ENCODE measurements at regions not wholly inside any gene's neighbourhood (a gene's known extent, or its start where the extent isn't known, plus 50 kb on each side); places are given as distances from the start of the nearest gene placed in this dataset.

GRCh38 chr6:105594821-105595220 is 191.9 kb upstream of the PREP start:
- Histone ChIP-seq H3K4me3 (ENCODE audit: low read depth in 1 of 3, low read length in 3 of 3) (no peak overlapping the region), H3K4me1 (ENCODE audit: control insufficient read depth in 4 of 4, insufficient read depth in 4 of 4, low read length in 3 of 4) (no peaks in the 10 kb centered on the region), H3K27ac (ENCODE audit: low read depth in 1 of 2, low read length in 2 of 2) (no peak overlapping the region), H3K36me3 (ENCODE audit: control insufficient read depth in 4 of 4, insufficient read depth in 3 of 4, low read depth in 1 of 4, low read length in 3 of 4) (no peaks in the 10 kb centered on the region), H3K9ac (ENCODE audit: low read depth in 1 of 2, low read length in 2 of 2) (no peak overlapping the region), H3K9me3 (ENCODE audit: control insufficient read depth in 4 of 4, low read length in 3 of 4) (no peaks in the 10 kb centered on the region), H3K27me3 (ENCODE audit: control insufficient read depth in 4 of 4, insufficient read depth in 4 of 4, low read length in 3 of 4) (no peaks in the 10 kb centered on the region)
- WGBS = 86% methylated on average over 4 of the region's 4 CpGs
- no peak for DNase-seq (ENCODE audit: low spot score)
- TF ChIP-seq RXRA (IDR thresholded peaks at IDR 0.05) = no peak
- no peak for TF ChIP-seq CTCF (IDR thresholded peaks at IDR 0.05; ENCODE audit: low read depth, low read length, missing input control)
- no peak for TF ChIP-seq RAD21 (IDR thresholded peaks at IDR 0.05)

DNA sequence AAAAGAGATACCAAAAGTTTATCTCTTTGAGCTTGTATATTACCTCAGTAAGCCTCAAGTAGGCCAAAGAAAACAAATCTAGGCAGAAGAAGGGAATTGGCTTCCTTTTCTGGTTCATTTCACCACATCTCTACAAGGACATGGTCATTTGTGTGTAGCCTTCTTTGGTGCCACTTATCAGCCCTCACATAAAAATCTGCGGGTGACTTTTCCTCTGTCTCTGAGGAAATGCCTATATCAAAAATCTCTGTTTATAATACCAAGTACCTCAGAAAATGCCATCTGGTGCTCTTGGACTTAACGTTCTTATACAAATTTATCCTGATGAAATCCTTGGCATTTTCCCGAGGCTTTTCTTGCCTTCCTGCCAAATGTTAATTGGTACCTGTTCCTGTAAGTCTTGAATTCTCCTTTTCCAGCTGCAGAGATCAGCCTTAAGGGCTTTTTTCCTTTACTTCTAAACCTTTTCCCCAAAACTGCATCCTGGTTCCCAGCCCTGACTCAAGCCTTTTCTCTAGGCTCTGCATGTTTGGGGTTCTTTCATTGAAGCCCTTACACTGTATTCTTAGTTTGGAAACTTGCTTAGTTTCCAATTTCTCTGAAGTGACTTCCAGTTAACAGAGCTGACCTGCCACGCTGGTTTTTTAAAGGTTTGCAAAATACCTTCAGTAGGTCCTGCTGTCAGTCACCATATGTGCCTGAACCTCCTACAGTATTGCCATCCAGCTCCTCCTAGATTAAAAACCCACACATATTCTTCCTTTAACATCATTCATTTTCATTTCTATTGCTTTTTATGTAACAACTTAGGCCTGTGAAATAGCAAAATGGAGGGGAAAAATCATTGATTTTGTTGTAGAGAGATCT is 191.2 kb upstream of the PREP start:
- DNase-seq (ENCODE audit: low spot score) = no peak
- Histone ChIP-seq H3K4me1 (ENCODE audit: control insufficient read depth in 4 of 4, insufficient read depth in 4 of 4, low read length in 3 of 4) (no peaks in the 10 kb centered on the region), H3K27me3 (ENCODE audit: control insufficient read depth in 4 of 4, insufficient read depth in 4 of 4, low read length in 3 of 4) (no peaks in the 10 kb centered on the region), H3K4me3 (ENCODE audit: low read depth in 1 of 3, low read length in 3 of 3) (no peak overlapping the region), H3K27ac (ENCODE audit: low read depth in 1 of 2, low read length in 2 of 2) (no peak overlapping the region), H3K9ac (ENCODE audit: low read depth in 1 of 2, low read length in 2 of 2) (no peak overlapping the region), H3K9me3 (ENCODE audit: control insufficient read depth in 4 of 4, low read length in 3 of 4) (no peaks in the 10 kb centered on the region), H3K36me3 (ENCODE audit: control insufficient read depth in 4 of 4, insufficient read depth in 3 of 4, low read depth in 1 of 4, low read length in 3 of 4) (no peaks in the 10 kb centered on the region)
- TF ChIP-seq HNF4G (IDR thresholded peaks at IDR 0.05) (no peak), CTCF (IDR thresholded peaks at IDR 0.05; ENCODE audit: low read depth, low read length, missing input control) (no peak), REST (IDR thresholded peaks at IDR 0.05) (no peak), SP1 (IDR thresholded peaks at IDR 0.05) (no peak)
- WGBS = 67% methylated on average over 4 of the region's 4 CpGs

GRCh38 chr6:105593056-105593690 is 190.3 kb upstream of the PREP start:
- H3K4me3 ChIP-seq (ENCODE audit: low read depth in 1 of 3, low read length in 3 of 3) = no peak overlapping the region
- no peak for TF ChIP-seq FOXA1 (IDR thresholded peaks at IDR 0.05)
- no peak for TF ChIP-seq HNF4G (IDR thresholded peaks at IDR 0.05)
- no peak for TF ChIP-seq RXRA (IDR thresholded peaks at IDR 0.05)
- no peak for TF ChIP-seq REST (IDR thresholded peaks at IDR 0.05)
- no peak for TF ChIP-seq TAF1 (conservative IDR thresholded peaks at IDR 0.05)
- no peak for TF ChIP-seq ATF3 (IDR thresholded peaks at IDR 0.05)
- TF ChIP-seq GABPA (IDR thresholded peaks at IDR 0.05 in 1 of 2, conservative IDR thresholded peaks at IDR 0.05 in 1 of 2) = no peak

More at GRCh38 chr6:105593056-105593690, 190.3 kb upstream of the PREP start:
- Histone ChIP-seq H3K27me3 (ENCODE audit: control insufficient read depth in 4 of 4, insufficient read depth in 4 of 4, low read length in 3 of 4) (no peaks in the 10 kb centered on the region), H3K36me3 (ENCODE audit: control insufficient read depth in 4 of 4, insufficient read depth in 3 of 4, low read depth in 1 of 4, low read length in 3 of 4) (no peaks in the 10 kb centered on the region), H3K4me1 (ENCODE audit: control insufficient read depth in 4 of 4, insufficient read depth in 4 of 4, low read length in 3 of 4) (no peaks in the 10 kb centered on the region), H3K27ac (ENCODE audit: low read depth in 1 of 2, low read length in 2 of 2) (no peak overlapping the region), H3K9ac (ENCODE audit: low read depth in 1 of 2, low read length in 2 of 2) (no peak overlapping the region), H3K9me3 (ENCODE audit: control insufficient read depth in 4 of 4, low read length in 3 of 4) (no peaks in the 10 kb centered on the region)
- WGBS = 61% methylated on average over 4 of the region's 4 CpGs
- DNase-seq (ENCODE audit: low spot score) = no peak
